ENCODE measurements at regions not wholly inside any gene's neighbourhood (a gene's known extent, or its start where the extent isn't known, plus 50 kb on each side); places are given as distances from the start of the nearest gene placed in this dataset.

GRCh38 chr10:22805304-22805703 is 90.9 kb upstream of the PIP4K2A start:
- in situ Hi-C loops (cut with MboI), result no loop called here
- Histone ChIP-seq H3K4me3 (no peak overlapping the region), H3K9me1 (ENCODE audit: control insufficient read depth, insufficient read depth, low read length) (no peaks in the 10 kb centered on the region), H2AFZ (ENCODE audit: low read depth, low read length) (no peak overlapping the region), H4K20me1 (replicated peaks; ENCODE audit: control insufficient read depth, insufficient read depth, low read length) (no peaks in the 10 kb centered on the region), H3K4me2 (ENCODE audit: insufficient read depth, low read length) (no peak overlapping the region), H3K36me3 (ENCODE audit: control insufficient read depth, insufficient read depth, low read length) (no peaks in the 10 kb centered on the region), H3K4me1 (replicated peaks in 1 of 2; ENCODE audit: control insufficient read depth in 2 of 2, insufficient read depth in 2 of 2, low read length in 2 of 2) (no peaks in the 10 kb centered on the region), H3K79me2 (ENCODE audit: control insufficient read depth, insufficient read depth, low read length) (no peaks in the 10 kb centered on the region), H3K9me3 (replicated peaks; ENCODE audit: control insufficient read depth, insufficient read depth, low read depth, low read length) (no peaks in the 10 kb centered on the region), H3K27ac (ENCODE audit: extremely low read depth, low read depth, low read length) (no peak overlapping the region), H3K9ac (ENCODE audit: insufficient read depth in 1 of 2, low read depth in 2 of 2, low read length in 2 of 2) (no peak overlapping the region), H3K27me3 (ENCODE audit: control insufficient read depth in 2 of 2, insufficient read depth in 2 of 2, low read length in 2 of 2) (no peaks in the 10 kb centered on the region)
- ChIA-PET CTCF (ENCODE audit: low intra/inter-chr PET ratio) (no interaction called here), POLR2A (no interaction called here)
- intact Hi-C loops (cut with micrococcal nuclease), result no loop called here
- FAIRE-seq (no peak), DNase-seq (ENCODE audit: extremely low read depth in 1 of 4, low spot score in 3 of 4) (peak in 1 of 4 experiments; percentile 10), ATAC-seq (no peak)
- BruUV-seq (replicated peaks), result no TSS peak
- 13% methylated on average over 4 of the region's 4 CpGs for WGBS (ENCODE audit: insufficient coverage, low coverage, missing lambda C conversion rate)
- no peak for TF ChIP-seq ZBTB11 (CRISPR knock-in tag; IDR thresholded peaks at IDR 0.05)
- no peak for TF ChIP-seq BCLAF1 (IDR thresholded peaks at IDR 0.05; ENCODE audit: borderline replicate concordance in 1 of 2, control insufficient read depth in 1 of 2, low read depth in 2 of 2, low read length in 1 of 2)
- TF ChIP-seq RBFOX2 (IDR thresholded peaks at IDR 0.05; ENCODE audit: low read depth, low read length), result no peak
- TF ChIP-seq KLF16 (IDR thresholded peaks at IDR 0.05), result no peak
